Stimulated activated memory B cell treated with anti-CD40 and anti-IgM and Interleukin-4, amounts not matched to agents 10 μg/mL and 1 μg/mL and 100 μg/mL, for 72 hours (primary cell): ENCODE measurements at regions not wholly inside any gene's neighbourhood (a gene's known extent, or its start where the extent isn't known, plus 50 kb on each side); places are given as distances from the start of the nearest gene placed in this dataset.
"Not testable (repeated sequence)": the region's sequence is repeated elsewhere in the genome, so short reads cannot be mapped to it uniquely, and the experiment has no call there.

Experiments used
- ATAC-seq: fragments of 150-1000 bp; cut with Tn5 transposase; 2 replicates; pipeline ENCODE4 v1.10.0; 2021
- H3K27ac Mint-ChIP-seq: one replicate; pipeline ENCODE4 v1.8.0; 2022; ENCODE audit warnings: mild to moderate bottlenecking, mixed read lengths
- H3K27me3 Mint-ChIP-seq: one replicate; pipeline ENCODE4 v1.8.0; 2022; ENCODE audit warnings: mixed read lengths
- H3K36me3 Mint-ChIP-seq: one replicate; pipeline ENCODE4 v1.8.0; 2022; ENCODE audit warnings: mixed read lengths
- H3K4me1 Mint-ChIP-seq: one replicate; pipeline ENCODE4 v1.8.0; 2022; ENCODE audit warnings: mixed read lengths
- H3K4me3 Mint-ChIP-seq: one replicate; pipeline ENCODE4 v1.8.0; 2022; ENCODE audit warnings: mild to moderate bottlenecking, moderate library complexity, mixed read lengths
- H3K9me3 Mint-ChIP-seq: one replicate; pipeline ENCODE4 v1.8.0; 2022; ENCODE audit warnings: mixed read lengths

DNA sequence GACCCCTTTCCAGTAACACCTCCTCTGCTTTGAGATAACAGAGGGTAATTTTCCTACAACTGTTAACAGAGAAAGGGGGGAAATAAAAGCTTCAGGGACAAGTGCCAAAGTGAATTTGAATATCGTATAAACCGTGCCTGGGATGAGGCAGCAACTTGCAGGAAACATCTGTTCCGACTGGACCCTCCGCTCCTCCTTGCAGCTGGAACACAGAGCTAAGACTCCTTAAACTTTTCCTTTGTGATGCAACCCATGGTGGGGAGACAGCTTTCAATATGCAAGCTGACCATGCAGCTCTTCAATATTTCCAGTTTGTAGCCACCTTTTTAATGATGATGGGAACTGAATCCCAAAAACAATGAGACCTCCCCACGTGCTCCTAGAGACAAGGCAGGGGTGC lies 432.6 kb downstream of the ZNF536 start:
- no peak overlapping the region for H3K27ac Mint-ChIP-seq
- no peaks in the 10 kb centered on the region for H3K27me3 Mint-ChIP-seq
- peaks cover 3% of the 10 kb centered on the region for H3K9me3 Mint-ChIP-seq
- no peak for ATAC-seq
- H3K4me1 Mint-ChIP-seq: no peaks in the 10 kb centered on the region
- no peaks in the 10 kb centered on the region for H3K36me3 Mint-ChIP-seq
- no peak overlapping the region for H3K4me3 Mint-ChIP-seq

DNA sequence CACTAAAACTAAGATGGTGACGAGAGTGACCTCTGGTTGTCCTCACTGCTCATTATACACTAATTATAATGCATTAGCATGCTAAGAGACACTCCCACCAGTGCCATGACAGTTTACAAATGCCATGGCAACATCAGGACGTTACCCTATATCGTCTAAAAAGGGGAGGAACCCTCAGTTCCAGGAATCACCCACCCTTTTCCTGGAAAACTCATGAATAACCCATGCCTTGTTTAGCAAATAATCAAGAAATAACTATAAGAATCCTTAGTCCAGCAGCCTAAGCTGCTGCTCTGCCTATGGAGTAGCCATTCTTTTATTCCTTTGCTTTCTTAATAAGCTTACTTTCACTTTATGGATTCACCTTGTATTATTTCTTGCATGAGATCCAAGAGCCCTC lies 432.1 kb downstream of the ZNF536 start:
- not testable (repeated sequence) for H3K27ac Mint-ChIP-seq, H3K36me3 Mint-ChIP-seq, ATAC-seq, H3K9me3 Mint-ChIP-seq, H3K27me3 Mint-ChIP-seq, H3K4me1 Mint-ChIP-seq, H3K4me3 Mint-ChIP-seq

DNA sequence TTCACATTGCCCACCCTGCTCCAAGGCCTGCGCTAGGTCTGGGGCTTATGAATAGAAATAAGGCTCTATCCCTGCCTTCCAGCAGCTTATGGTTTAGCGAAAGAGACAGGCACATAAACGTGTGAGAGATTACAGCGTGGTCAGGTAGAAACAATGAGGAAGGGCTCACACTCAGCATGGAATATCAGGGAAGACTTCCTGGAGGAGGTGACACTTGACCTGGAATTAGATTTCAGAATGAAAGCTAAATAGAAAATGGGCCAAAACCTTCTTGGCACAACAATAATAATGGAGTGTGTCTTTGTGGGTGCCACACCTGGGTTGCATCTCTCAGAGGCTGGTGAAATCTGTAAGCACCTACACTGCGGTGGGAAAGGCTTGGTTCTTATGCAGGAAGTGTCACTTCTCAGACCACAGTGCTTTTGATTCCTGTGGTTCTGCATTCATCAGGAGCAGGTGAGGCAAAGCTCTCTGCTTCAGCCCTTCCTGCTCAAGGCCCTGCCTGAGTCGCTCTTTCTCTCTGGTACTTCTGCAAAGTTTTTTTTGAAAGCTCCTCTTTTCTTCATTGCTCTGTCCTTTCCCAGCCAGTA lies 430.3 kb downstream of the ZNF536 start:
- no peak overlapping the region for H3K27ac Mint-ChIP-seq
- ATAC-seq: no peak
- H3K36me3 Mint-ChIP-seq: no peaks in the 10 kb centered on the region
- no peaks in the 10 kb centered on the region for H3K9me3 Mint-ChIP-seq
- H3K4me3 Mint-ChIP-seq: no peak overlapping the region
- H3K27me3 Mint-ChIP-seq: no peaks in the 10 kb centered on the region
- H3K4me1 Mint-ChIP-seq: no peaks in the 10 kb centered on the region

DNA sequence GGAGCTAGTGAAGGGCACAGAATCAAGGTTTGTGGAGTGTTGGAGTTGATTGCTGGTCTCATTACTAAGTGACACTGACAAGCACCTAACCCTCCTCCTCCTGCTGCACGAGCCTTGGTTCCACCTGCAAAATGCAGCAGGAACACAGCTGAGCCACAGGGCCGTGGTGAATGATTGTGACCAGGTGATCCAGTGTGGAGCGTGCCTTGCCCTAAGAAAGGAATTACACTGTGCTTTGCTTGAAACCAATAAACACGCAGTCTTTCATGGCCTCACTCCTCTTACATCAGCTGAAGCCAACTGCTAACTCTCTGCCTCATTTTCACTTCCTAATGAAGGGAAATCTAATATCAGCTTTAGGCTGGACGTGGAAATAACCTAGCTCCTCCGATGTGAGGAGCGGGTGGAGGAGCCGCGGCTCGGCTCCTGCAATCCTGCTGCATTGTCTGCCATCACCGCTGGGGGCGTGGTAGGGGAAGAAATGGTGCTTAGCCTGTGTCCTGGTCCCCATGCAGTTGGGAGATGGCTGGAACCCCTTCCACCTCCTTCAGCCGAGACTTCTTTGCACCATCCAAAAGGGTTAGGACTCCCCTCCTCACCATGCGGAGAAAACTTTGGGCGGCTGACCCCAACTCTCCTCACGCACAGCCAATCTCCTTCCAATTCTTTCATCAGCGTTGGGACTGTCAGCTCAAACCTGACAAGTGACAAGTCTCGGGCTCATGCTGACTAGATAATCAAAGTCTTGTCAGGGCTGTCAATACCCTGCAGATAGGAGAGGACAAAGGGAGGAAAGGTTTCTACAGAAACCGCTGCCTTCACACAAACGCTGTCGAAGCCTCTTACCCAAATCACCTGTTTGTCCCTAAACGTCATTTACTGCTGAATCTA lies 427.9 kb downstream of the ZNF536 start:
- H3K4me1 Mint-ChIP-seq: no peaks in the 10 kb centered on the region
- no peaks in the 10 kb centered on the region for H3K36me3 Mint-ChIP-seq
- no peaks in the 10 kb centered on the region for H3K9me3 Mint-ChIP-seq
- no peak for ATAC-seq
- no peak overlapping the region for H3K27ac Mint-ChIP-seq
- H3K27me3 Mint-ChIP-seq: no peaks in the 10 kb centered on the region
- no peak overlapping the region for H3K4me3 Mint-ChIP-seq

DNA sequence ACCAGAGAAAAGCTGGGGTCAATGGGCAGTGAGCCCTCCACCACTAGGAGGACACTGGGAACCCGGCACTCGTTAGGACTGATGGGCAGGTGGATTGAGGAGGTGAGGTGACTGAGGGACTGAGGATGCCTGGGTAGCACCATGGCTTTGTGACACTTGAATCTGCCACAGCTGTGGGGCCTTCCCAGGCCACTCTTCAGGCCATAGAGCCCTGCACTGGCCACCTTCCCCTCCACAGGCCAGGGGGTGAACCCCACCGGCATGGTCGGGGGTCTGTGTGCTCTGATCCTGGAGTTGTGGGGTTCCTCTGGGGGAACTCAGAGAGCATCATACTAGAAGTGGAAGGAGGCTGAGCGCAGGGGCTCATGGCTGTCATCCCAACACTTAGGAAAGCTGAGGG lies 423.5 kb downstream of the ZNF536 start:
- Mint-ChIP-seq H3K27ac (no peak overlapping the region), H3K4me1 (no peaks in the 10 kb centered on the region), H3K27me3 (no peaks in the 10 kb centered on the region), H3K4me3 (no peak overlapping the region), H3K9me3 (no peaks in the 10 kb centered on the region), H3K36me3 (no peaks in the 10 kb centered on the region)
- no peak for ATAC-seq

DNA sequence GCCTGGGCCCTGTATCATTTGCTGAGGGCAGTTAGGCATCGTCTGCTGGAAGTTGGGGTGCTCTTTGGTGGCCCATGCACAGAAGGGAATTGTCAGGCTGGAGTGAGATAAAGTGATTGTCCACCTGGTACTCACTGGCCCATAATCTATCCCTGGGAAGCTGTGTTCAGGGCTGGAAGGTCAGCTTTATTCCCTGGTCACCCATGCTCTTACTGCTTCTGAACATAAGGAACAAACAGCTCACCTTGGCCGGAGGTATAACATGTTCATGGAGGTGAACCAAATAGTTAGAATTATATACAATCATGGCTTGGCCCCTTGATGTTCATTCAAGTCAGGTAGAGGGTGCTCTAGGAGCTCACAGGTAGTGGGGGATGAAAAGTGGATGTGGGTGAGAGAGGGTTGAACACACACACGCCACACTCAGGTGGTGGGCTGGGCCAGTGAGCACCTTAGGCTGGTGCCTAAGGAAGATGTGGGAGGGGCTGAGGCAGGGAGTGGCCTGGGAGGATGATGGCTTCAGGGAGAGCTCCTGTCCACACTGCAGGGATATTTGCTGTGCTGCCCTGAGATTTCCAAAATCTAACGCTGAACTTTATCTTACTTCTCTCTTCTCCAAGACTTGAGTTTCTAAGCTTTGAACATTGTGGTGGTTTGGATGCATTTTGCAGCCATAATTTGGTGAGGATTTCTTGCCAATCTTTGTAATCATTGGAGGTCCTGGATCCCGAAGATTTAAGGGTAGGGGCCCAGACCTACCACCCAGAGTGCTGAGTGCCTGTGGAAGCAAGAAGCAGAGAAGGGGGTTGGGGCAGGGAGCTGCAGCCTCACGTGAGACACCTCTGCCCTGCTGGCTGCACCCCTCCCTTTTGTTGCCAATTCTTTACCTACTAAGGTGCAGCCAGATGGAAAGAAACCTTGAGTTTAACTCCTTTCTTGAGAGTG lies 420.6 kb downstream of the ZNF536 start:
- Mint-ChIP-seq H3K36me3 (no peaks in the 10 kb centered on the region), H3K4me3 (no peak overlapping the region), H3K9me3 (no peaks in the 10 kb centered on the region), H3K4me1 (no peaks in the 10 kb centered on the region), H3K27ac (no peak overlapping the region), H3K27me3 (no peaks in the 10 kb centered on the region)
- ATAC-seq: no peak

DNA sequence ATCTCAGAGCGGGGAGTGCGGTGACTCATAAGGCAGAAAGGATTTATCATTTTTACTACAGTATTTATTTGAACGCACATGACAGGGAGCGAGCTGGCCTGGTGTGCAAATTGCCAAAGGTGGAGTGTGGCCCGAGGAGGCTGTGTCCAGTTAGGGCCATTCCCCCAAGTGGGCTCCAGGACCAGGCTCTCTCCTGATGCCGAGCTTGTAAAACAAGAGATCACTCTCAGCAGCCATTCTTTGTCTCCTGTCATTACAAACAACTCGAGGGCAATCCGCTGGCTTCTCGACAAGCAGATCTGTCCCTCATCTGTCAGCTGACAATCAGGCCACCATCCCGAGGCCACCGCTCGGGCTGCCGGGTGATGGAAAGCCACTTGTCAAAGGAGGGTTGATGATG lies 418.9 kb downstream of the ZNF536 start:
- no peaks in the 10 kb centered on the region for H3K36me3 Mint-ChIP-seq
- no peaks in the 10 kb centered on the region for H3K27me3 Mint-ChIP-seq
- no peak for ATAC-seq
- no peak overlapping the region for H3K4me3 Mint-ChIP-seq
- no peaks in the 10 kb centered on the region for H3K4me1 Mint-ChIP-seq
- peaks cover 4% of the 10 kb centered on the region for H3K9me3 Mint-ChIP-seq
- H3K27ac Mint-ChIP-seq: no peak overlapping the region

DNA sequence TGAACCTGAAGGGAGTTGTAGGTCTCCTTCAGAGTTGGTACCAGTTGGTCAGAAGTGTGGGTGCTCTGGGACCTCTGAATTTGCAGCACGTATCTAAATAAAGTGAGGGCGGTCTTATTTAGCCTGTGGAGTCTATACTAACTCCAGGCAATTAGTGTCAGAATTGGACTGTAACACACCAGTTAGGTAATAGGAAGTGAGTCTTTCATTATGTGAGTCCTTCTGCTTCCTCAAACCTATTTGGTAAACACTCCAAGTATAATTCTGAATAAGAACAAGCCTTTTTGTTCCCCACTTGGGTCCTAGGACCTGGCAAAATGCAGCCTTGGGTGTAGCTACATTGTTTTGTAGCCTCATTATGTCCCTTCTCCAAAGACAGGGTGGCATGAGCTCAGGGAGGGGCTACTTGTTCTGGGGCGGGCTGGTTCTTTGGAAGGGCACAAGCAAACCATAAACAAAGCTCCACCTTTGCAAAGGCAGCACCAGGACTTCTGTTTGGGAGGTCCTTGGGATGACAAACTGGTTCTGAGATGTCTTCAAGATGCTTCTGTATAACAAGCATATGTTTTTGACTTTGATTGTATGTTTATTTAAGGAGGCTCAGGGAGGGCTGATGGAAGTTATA lies 418.0 kb downstream of the ZNF536 start:
- H3K27ac Mint-ChIP-seq: no peak overlapping the region
- no peak overlapping the region for H3K4me3 Mint-ChIP-seq
- no peaks in the 10 kb centered on the region for H3K36me3 Mint-ChIP-seq
- H3K9me3 Mint-ChIP-seq: peaks cover 8% of the 10 kb centered on the region
- no peaks in the 10 kb centered on the region for H3K4me1 Mint-ChIP-seq
- no peaks in the 10 kb centered on the region for H3K27me3 Mint-ChIP-seq
- ATAC-seq: no peak

DNA sequence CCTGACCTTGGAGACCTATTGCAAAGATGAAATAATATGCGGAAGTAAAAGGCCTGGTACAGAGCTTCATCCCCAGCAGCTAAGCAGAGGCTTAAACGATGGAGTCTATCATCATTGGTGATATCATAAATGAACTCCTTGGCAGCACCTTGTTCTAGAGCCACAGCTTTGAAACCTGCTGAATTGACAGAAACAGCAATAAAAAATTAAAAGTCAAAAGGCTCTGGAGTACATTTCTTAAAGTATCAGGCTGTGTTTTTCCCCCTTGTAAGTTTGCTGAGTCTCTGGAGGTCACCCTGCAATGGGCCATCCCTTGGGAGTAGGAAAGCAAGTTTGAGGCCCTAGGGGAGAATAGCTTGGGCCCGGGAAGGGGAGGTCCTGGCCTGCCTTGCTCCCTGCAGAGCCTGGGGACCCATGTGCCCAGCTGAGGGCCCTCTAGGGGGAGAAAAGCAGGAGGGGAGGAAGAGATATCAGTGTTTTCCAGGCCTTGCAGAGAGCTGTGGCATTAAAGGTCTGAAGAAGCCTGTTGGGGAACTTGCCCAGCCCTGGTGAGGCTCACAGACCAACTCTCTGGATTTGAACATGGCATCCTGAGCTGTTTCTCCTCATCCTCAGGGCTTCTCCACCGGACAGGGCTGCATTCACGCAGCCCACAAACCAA lies 416.1 kb downstream of the ZNF536 start:
- Mint-ChIP-seq H3K9me3 (peaks cover 10% of the 10 kb centered on the region), H3K4me1 (no peaks in the 10 kb centered on the region), H3K27me3 (no peaks in the 10 kb centered on the region), H3K4me3 (no peak overlapping the region), H3K36me3 (no peaks in the 10 kb centered on the region), H3K27ac (no peak overlapping the region)
- no peak for ATAC-seq

DNA sequence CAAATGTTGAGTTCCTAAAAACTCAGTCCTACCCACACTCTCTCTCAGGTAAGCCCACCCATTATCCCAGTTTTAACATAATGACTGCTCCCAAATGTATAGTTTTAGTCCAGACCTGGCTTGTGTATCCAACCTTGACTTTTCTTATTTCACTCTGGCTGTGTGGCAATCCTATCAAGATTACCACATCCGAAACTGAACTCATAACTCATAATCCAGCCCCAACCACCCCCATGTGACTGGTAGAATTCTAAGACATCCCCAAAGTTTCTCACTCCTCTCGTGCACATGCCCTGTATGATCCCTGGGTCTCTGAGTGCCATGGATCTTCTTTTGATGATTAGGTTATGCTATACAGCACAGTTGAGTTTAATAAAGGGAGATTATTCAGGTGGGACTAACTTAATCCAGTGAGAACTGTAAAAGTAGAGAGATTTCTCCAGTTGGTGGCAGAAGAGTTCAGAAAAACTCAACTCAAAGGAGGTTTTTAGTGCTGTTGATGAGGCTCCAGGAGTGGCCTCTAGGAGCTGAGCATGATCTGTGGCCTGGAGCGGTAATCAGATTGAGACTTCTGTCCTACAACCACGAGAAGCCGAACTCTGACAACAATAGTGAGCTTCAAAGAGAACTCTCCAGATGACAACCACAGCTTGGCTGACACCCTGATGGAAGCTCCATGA lies 413.4 kb downstream of the ZNF536 start:
- Mint-ChIP-seq H3K9me3 (peaks cover 15% of the 10 kb centered on the region), H3K27ac (no peak overlapping the region), H3K36me3 (no peaks in the 10 kb centered on the region), H3K27me3 (no peaks in the 10 kb centered on the region), H3K4me1 (no peaks in the 10 kb centered on the region), H3K4me3 (no peak overlapping the region)
- ATAC-seq: no peak

DNA sequence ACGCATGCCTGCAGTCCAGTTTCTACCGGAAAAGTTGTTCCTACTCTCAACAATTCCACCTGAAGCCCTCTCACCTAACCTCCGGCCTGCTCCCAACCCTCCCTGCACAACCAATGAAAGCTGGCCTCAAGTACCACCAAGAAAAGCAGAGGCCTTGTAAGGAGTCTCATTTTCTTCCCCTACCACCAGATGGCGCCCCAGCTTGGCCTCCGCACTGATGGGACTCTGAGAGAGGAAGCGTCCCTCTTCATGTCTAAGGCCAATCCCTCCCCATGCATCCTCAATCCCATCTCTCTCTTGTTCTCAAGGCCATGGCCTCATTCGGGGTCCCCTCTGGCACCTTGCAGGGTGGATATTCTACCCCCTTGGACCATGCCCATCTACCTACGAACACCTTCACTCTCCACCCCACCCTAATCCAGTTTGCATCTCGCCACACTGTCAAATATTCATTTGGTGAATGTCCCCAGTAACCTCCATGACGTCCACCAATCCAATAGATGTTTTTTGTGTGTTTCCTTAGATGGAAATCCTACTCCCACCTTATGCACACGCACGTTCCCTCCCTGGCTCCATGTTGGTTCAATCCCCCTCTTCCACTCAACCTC lies 412.8 kb downstream of the ZNF536 start:
- no peak overlapping the region for H3K27ac Mint-ChIP-seq
- peaks cover 15% of the 10 kb centered on the region for H3K9me3 Mint-ChIP-seq
- ATAC-seq: no peak
- H3K4me1 Mint-ChIP-seq: no peaks in the 10 kb centered on the region
- no peak overlapping the region for H3K4me3 Mint-ChIP-seq
- no peaks in the 10 kb centered on the region for H3K36me3 Mint-ChIP-seq
- H3K27me3 Mint-ChIP-seq: no peaks in the 10 kb centered on the region

DNA sequence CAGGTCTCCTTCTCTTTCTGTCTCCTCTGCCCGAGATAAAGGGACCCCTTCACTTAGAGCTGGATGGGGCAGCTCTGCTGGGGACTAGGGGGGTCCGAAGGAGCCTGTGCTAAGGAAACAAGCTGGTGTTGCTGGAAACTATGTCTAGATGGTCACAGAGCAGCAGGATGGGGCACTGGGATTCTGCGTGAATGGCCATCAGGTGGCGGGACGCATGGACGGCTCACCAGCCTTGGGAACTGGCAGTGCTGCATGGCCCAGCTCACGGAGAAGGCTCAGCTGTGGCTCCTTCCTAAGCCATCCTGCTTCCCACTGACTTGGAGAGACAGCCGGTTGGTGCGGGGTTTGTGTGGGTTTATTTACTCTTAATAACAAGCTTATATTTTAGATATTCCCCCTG lies 411.8 kb downstream of the ZNF536 start:
- Mint-ChIP-seq H3K4me3 (no peak overlapping the region), H3K4me1 (no peaks in the 10 kb centered on the region), H3K36me3 (no peaks in the 10 kb centered on the region), H3K27me3 (no peaks in the 10 kb centered on the region), H3K9me3 (peaks cover 15% of the 10 kb centered on the region), H3K27ac (no peak overlapping the region)
- ATAC-seq: no peak

DNA sequence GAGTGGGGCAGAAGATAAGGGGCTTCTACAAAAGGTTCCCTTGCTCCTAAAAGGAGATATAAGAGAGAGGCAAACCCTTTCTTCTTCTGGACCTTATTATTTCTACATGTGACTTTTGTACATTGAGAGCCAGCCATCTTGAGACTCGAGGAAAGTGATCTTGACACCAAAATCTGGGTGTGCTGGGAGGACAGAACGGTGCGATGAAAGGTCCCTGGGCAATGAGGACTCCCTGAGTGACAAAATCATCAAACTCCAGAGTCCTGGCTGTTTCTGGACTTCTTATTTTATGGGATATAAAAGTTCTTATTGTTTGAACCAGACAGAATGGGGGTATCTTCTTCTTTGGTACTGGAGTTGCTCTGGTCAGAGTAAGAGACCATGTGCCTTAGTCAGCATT lies 411.0 kb downstream of the ZNF536 start:
- ATAC-seq: no peak
- Mint-ChIP-seq H3K4me1 (no peaks in the 10 kb centered on the region), H3K27me3 (no peaks in the 10 kb centered on the region), H3K27ac (no peak overlapping the region), H3K9me3 (peaks cover 15% of the 10 kb centered on the region), H3K4me3 (no peak overlapping the region), H3K36me3 (no peaks in the 10 kb centered on the region)

DNA sequence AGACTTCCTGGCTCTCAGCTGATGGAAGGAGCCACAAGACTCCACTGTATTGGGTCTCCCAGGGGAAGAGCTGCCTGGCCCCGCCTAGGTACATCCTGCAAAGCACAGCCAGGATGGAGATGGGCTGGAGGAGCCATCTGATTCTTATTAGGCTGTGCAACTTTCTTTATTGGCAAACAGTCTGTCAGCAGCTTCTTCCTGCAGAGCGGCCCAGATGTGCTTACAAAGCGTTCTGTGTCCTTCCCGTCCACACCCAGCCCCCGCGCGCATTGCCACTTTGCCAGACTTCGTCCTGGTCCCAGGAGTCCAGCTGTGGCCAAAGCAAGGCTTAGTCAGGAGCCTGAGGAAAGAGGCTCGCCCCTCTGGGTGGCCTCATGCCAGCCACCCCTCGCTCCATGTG lies 409.3 kb downstream of the ZNF536 start:
- no peaks in the 10 kb centered on the region for H3K36me3 Mint-ChIP-seq
- no peak overlapping the region for H3K4me3 Mint-ChIP-seq
- no peak overlapping the region for H3K27ac Mint-ChIP-seq
- no peaks in the 10 kb centered on the region for H3K27me3 Mint-ChIP-seq
- H3K9me3 Mint-ChIP-seq: peaks cover 14% of the 10 kb centered on the region
- H3K4me1 Mint-ChIP-seq: no peaks in the 10 kb centered on the region
- ATAC-seq: no peak
